Peyer's patch (tissue), 4 donors: ENCODE measurements at regions not wholly inside any gene's neighbourhood (a gene's known extent, or its start where the extent isn't known, plus 50 kb on each side); places are given as distances from the start of the nearest gene placed in this dataset.

ENCODE experiments used
- DNase-seq, 3 donors: peaks; one replicate each; pipeline ENCODE4 v3.0.0-alpha.2; 2017 to 2019
- H3K27ac ChIP-seq, 4 donors: fragments of 200-600 bp; sonication (generic); one replicate each; pipeline ENCODE4 v1.5.1; 2016 to 2019
- H3K27me3 ChIP-seq, 2 donors: fragments of 200-600 bp; sonication (generic); one replicate each; pipeline ENCODE4 v1.5.1; 2019
- H3K36me3 ChIP-seq, 3 donors: fragments of 200-600 bp; sonication (generic); one replicate each; pipeline ENCODE4 v1.5.1; 2016 to 2019
- H3K4me1 ChIP-seq, 4 donors: fragments of 200-600 bp; sonication (generic); one replicate each; pipeline ENCODE4 v1.5.1; 2016 to 2019
- H3K4me3 ChIP-seq, 4 donors: fragments of 200-600 bp; sonication (generic); 1 replicate in 3 of 4; 2 replicates in 1 of 4; pipeline ENCODE4 v1.5.1; 2016 to 2019; ENCODE audit warnings: mild to moderate bottlenecking in 1 of 4
- H3K9me3 ChIP-seq, 4 donors: fragments of 200-600 bp; sonication (generic); one replicate each; pipeline ENCODE4 v1.5.1; 2016 to 2019; ENCODE audit warnings: mild to moderate bottlenecking in 1 of 4
- CTCF ChIP-seq, 6 experiments: fragments of 450-650 bp in 4 of 6; fragments of 200-600 bp in 2 of 6; sonication (generic) in 1 of 6; IDR thresholded peaks; one replicate each; pipeline ENCODE4 v1.5.1; 2017 to 2019; ENCODE audit warnings: antibody characterized with exemption in 6 of 6, mild to moderate bottlenecking in 3 of 6, moderate library complexity in 1 of 6
- POLR2A ChIP-seq, 2 donors: fragments of 450-650 bp; IDR thresholded peaks; one replicate each; pipeline ENCODE4 v1.5.1; 2017; ENCODE audit warnings: antibody characterized with exemption in 2 of 2, mild to moderate bottlenecking in 2 of 2, moderate library complexity in 2 of 2

- Histone ChIP-seq H3K4me3 (no peak overlapping the region), H3K27ac (no peak overlapping the region), H3K4me1 (no peaks in the 10 kb centered on the region), H3K27me3 (no peaks in the 10 kb centered on the region), H3K9me3 (no peaks in the 10 kb centered on the region), H3K36me3 (no peaks in the 10 kb centered on the region)
- DNase-seq = no peak
- TF ChIP-seq CTCF (IDR thresholded peaks at IDR 0.05) (no peak), POLR2A (IDR thresholded peaks at IDR 0.05) (no peak)
These were observed 72.2 kb downstream of the RWDD4 start for GRCh38 chr4:183586824-183587223.

GRCh38 chr4:183588169-183588675 is 70.8 kb downstream of the RWDD4 start:
- no peaks in the 10 kb centered on the region for H3K36me3 ChIP-seq
- no peaks in the 10 kb centered on the region for H3K4me1 ChIP-seq
- TF ChIP-seq CTCF (IDR thresholded peaks at IDR 0.05) (no peak), POLR2A (IDR thresholded peaks at IDR 0.05) (no peak)
- H3K4me3 ChIP-seq = no peak overlapping the region
- no peaks in the 10 kb centered on the region for H3K27me3 ChIP-seq
- H3K27ac ChIP-seq = peak overlapping the region in 1 of 4 donors; percentile 28
- no peak for DNase-seq
- H3K9me3 ChIP-seq = no peaks in the 10 kb centered on the region

- Histone ChIP-seq H3K4me3 (no peak overlapping the region), H3K27ac (peak overlapping the region in 1 of 4 donors; percentile 20), H3K4me1 (no peaks in the 10 kb centered on the region), H3K36me3 (no peaks in the 10 kb centered on the region), H3K27me3 (no peaks in the 10 kb centered on the region), H3K9me3 (no peaks in the 10 kb centered on the region)
- no peak for DNase-seq
- TF ChIP-seq POLR2A (IDR thresholded peaks at IDR 0.05) = no peak
- TF ChIP-seq CTCF (IDR thresholded peaks at IDR 0.05) = no peak
These were observed 70.3 kb downstream of the RWDD4 start for GRCh38 chr4:183588691-183589090.

GRCh38 chr4:183589461-183590099 is 69.4 kb downstream of the RWDD4 start:
- Histone ChIP-seq H3K4me3 (no peak overlapping the region), H3K36me3 (no peaks in the 10 kb centered on the region), H3K4me1 (no peaks in the 10 kb centered on the region), H3K9me3 (no peaks in the 10 kb centered on the region), H3K27ac (no peak overlapping the region), H3K27me3 (no peaks in the 10 kb centered on the region)
- TF ChIP-seq CTCF (IDR thresholded peaks at IDR 0.05) (no peak), POLR2A (IDR thresholded peaks at IDR 0.05) (no peak)
- DNase-seq = no peak
